Vagina (tissue), 2 donors: ENCODE measurements at regions not wholly inside any gene's neighbourhood (a gene's known extent, or its start where the extent isn't known, plus 50 kb on each side); places are given as distances from the start of the nearest gene placed in this dataset.
"Not testable (repeated sequence)": the region's sequence is repeated elsewhere in the genome, so short reads cannot be mapped to it uniquely, and the experiment has no call there.

Experiments used
- POLR2A ChIP-seq, 2 donors: fragments of 450-650 bp; IDR thresholded peaks; one replicate each; pipeline ENCODE4 v1.6.1; 2017; ENCODE audit warnings: antibody characterized with exemption in 2 of 2, mild to moderate bottlenecking in 2 of 2, moderate library complexity in 2 of 2
- POLR2AphosphoS5 ChIP-seq, 2 donors: sonication (generic); formaldehyde crosslinking; IDR thresholded peaks; one replicate each; pipeline ENCODE4 v1.9.0; 2017; ENCODE audit warnings: antibody characterized with exemption in 2 of 2, mild to moderate bottlenecking in 2 of 2, low read depth in 1 of 2; ENCODE audit not compliant: insufficient read depth in 1 of 2

- not testable (repeated sequence) for TF ChIP-seq POLR2A (IDR thresholded peaks at IDR 0.05); POLR2AphosphoS5 (IDR thresholded peaks at IDR 0.05; ENCODE audit: insufficient read depth in 1 of 2, low read depth in 1 of 2)
These were observed 835.6 kb downstream of the STIM2 start for GRCh38 chr4:27696257-27696656.
